Retinal pigment epithelial cell (primary cell): ENCODE measurements at regions not wholly inside any gene's neighbourhood (a gene's known extent, or its start where the extent isn't known, plus 50 kb on each side); places are given as distances from the start of the nearest gene placed in this dataset.

Experiments
- DNase-seq: peaks from one replicate; pipeline ENCODE4 v3.0.0-alpha.2; 2010; ENCODE audit warnings: low read depth
- H3K4me3 ChIP-seq: 2 replicates; pipeline ENCODE4 v1.5.1; 2011; ENCODE audit warnings: mild to moderate bottlenecking, low read length, control low read depth, moderate library complexity
- CTCF ChIP-seq: conservative IDR thresholded peaks from 2 replicates; pipeline ENCODE4 v1.5.1; 2011; ENCODE audit warnings: low read depth, low read length, control low read depth, inconsistent platforms

GRCh38 chr10:2362331-2362730 lies 625.0 kb upstream of the ADARB2 start:
- TF ChIP-seq CTCF: no peak
- DNase-seq: no peak
- no peak overlapping the region for H3K4me3 ChIP-seq

GRCh38 chr10:2358586-2358985 lies 621.3 kb upstream of the ADARB2 start:
- no peak overlapping the region for H3K4me3 ChIP-seq
- TF ChIP-seq CTCF: no peak
- no peak for DNase-seq

DNA sequence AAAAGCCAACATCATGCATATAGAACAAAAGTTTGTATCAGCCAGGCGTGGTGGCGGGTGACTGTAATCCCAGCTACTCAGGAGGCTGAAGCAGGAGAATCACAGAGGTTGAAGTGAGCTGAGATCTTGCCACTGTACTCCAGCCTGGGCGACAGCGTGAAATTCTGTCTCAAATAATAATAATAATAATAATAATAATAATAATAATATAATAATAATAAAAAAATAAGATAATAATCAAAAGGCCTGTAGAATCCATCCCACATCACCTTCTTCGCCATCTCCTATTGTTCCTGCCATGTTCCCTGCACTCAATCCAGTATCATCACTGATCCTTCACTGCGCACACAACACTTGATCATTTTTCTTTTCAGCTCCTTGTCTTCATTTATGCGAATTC lies 619.3 kb upstream of the ADARB2 start:
- H3K4me3 ChIP-seq: no peak overlapping the region
- DNase-seq: no peak
- TF ChIP-seq CTCF: no peak

- TF ChIP-seq CTCF: no peak
- DNase-seq: no peak
- H3K4me3 ChIP-seq: no peak overlapping the region
Observed at GRCh38 chr10:2351566-2351965, 614.2 kb upstream of the ADARB2 start.

DNA sequence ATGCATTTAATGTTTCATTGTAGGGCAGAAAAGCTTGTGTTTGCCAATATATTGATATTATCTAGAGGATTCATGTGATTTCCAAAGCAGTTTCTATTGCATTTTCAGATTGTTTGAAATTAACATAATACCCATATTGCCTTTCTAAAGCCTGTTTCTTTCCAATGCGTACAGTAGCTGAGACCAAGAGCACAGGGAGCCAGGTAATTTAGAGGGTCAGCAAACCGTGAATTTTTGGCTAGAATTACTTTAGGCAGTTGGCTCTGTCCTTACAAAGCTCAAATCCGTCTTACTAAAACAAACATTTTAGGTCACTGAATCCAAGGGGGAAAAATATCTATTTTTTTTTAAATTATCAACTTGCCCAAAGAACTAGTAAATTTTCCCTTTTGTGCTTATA lies 604.9 kb upstream of the ADARB2 start:
- no peak for DNase-seq
- TF ChIP-seq CTCF: no peak
- H3K4me3 ChIP-seq: no peak overlapping the region

DNA sequence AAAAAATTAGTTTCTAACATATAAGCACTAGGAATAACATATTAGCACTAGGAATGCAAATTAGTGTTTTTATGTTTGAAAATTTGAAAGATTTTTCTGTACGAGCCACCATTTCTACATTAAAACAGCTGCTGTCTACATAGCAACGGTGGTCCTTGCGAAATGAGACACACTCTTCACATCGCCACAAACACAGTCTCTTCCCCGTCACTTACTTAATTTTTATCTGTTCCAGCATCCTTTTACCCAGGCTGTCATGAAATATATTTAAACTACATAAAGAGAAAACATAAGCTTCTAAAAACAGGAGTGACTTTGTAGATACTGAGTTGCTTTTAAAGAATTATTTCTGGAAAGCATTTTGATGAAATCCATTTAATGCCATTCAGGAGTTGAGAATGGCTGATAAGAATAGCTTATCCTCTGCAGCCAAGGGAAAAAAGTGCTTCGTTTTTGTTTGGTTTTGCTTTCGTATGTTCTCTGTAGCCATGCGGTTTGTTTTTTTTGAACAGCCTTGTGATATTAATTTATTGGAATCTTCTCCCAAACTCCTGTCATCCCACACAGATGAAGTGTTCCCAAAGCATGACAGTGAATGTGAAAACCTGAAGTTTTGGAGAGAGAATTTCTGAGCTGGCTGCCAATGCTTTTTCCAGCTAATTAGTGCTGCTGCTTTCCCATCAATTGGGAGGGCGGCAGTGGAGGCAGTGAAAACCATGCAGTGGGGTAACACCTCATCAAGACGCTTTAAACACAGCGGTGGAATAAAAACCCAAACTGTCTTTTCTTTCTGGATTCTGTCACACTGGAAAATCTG lies 603.7 kb upstream of the ADARB2 start:
- no peak for DNase-seq
- H3K4me3 ChIP-seq: no peak overlapping the region
- TF ChIP-seq CTCF: no peak

DNA sequence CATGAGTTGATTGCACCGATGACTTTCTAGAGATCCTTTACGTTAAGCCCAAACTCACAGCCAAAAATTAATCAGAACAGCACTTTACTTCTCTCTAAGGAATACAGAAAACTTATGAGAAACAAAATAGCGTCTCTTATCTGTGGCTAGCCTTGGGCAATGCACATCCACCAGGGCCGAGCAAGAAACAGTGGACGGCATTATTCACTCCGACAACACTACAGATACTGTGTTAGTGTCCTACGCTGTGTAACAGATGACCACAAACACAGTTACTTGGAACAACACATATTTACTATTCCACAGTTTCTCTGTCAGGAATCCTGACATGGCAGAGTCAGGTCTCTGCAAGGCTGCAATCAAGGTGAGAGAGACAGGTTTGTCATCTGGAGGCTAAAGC lies 598.3 kb upstream of the ADARB2 start:
- no peak overlapping the region for H3K4me3 ChIP-seq
- no peak for DNase-seq
- no peak for TF ChIP-seq CTCF
